ENCODE measurements at regions not wholly inside any gene's neighbourhood (a gene's known extent, or its start where the extent isn't known, plus 50 kb on each side); places are given as distances from the start of the nearest gene placed in this dataset.
"Not testable (repeated sequence)": the region's sequence is repeated elsewhere in the genome, so short reads cannot be mapped to it uniquely, and the experiment has no call there.

DNA sequence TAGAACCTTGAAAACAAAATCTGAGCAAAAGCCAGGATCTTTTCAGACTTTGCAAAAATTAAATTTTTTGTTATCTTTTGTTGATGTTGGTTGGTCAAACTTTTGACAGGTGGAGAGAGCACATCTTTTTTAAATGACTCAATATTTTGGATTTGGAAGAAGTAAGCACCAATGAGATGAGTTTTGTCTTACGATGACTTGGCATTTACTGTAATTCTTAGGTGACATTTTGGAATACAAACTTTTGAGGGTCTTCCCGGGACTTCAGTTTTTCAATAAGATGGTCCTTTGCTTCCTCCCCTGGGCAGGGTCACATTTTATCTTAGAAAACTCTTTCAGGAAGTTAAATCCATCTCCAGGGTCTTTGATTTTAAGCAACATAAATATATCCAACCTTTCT, 423.9 kb downstream of the HS3ST3B1 start:
- TF ChIP-seq, protein P1, sequence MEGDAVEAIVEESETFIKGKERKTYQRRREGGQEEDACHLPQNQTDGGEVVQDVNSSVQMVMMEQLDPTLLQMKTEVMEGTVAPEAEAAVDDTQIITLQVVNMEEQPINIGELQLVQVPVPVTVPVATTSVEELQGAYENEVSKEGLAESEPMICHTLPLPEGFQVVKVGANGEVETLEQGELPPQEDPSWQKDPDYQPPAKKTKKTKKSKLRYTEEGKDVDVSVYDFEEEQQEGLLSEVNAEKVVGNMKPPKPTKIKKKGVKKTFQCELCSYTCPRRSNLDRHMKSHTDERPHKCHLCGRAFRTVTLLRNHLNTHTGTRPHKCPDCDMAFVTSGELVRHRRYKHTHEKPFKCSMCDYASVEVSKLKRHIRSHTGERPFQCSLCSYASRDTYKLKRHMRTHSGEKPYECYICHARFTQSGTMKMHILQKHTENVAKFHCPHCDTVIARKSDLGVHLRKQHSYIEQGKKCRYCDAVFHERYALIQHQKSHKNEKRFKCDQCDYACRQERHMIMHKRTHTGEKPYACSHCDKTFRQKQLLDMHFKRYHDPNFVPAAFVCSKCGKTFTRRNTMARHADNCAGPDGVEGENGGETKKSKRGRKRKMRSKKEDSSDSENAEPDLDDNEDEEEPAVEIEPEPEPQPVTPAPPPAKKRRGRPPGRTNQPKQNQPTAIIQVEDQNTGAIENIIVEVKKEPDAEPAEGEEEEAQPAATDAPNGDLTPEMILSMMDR (IDR thresholded peaks at IDR 0.05): no peak
- TF ChIP-seq POLR2A (IDR thresholded peaks at IDR 0.05): no peak
- Histone ChIP-seq H3K4me1 (no peaks in the 10 kb centered on the region), H3K36me3 (no peaks in the 10 kb centered on the region), H3K27me3 (no peaks in the 10 kb centered on the region), H3K4me3 (no peak overlapping the region), H3K9me3 (no peaks in the 10 kb centered on the region), H3K27ac (no peak overlapping the region)
- DNase-seq: no peak

- H3K4me3 ChIP-seq, H3K27ac ChIP-seq, DNase-seq, H3K27me3 ChIP-seq, H3K9me3 ChIP-seq, H3K36me3 ChIP-seq, H3K4me1 ChIP-seq: not testable (repeated sequence)
These were observed 422.5 kb downstream of the HS3ST3B1 start for GRCh38 chr17:14723349-14723748.

- TF ChIP-seq, protein P1 (IDR thresholded peaks at IDR 0.05): no peak
- TF ChIP-seq POLR2A (IDR thresholded peaks at IDR 0.05): no peak
- H3K36me3 ChIP-seq: no peaks in the 10 kb centered on the region
- no peak for DNase-seq
- H3K4me3 ChIP-seq: no peak overlapping the region
- H3K9me3 ChIP-seq: no peaks in the 10 kb centered on the region
- H3K27ac ChIP-seq: no peak overlapping the region
- no peaks in the 10 kb centered on the region for H3K27me3 ChIP-seq
- H3K4me1 ChIP-seq: no peaks in the 10 kb centered on the region
These were observed 419.1 kb downstream of the HS3ST3B1 start for GRCh38 chr17:14719942-14720341.

DNA sequence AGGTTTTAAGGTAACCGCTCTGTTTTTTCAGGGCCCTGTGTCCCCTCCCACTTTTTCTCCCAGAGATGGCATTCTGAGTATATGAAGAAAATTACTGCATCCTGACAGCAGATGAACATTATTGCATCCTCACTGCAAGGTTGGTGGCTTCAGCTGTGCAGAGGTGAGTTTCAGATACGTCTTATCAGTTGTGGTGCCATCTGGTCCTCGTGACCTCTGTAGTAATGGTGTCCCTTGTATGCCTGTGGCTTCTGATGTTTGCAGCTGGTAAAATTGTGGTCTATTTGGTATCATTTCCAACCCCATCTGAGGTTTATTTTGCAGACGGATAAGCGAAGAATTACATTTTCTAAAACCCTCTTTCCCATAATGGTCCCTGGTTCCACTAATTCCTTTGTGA, 417.0 kb downstream of the HS3ST3B1 start:
- Histone ChIP-seq H3K4me3 (no peak overlapping the region), H3K27ac (no peak overlapping the region), H3K27me3 (no peaks in the 10 kb centered on the region), H3K4me1 (no peaks in the 10 kb centered on the region), H3K36me3 (no peaks in the 10 kb centered on the region), H3K9me3 (no peaks in the 10 kb centered on the region)
- DNase-seq: no peak
- TF ChIP-seq POLR2A (IDR thresholded peaks at IDR 0.05): no peak
- TF ChIP-seq, protein P1 (IDR thresholded peaks at IDR 0.05): no peak

DNA sequence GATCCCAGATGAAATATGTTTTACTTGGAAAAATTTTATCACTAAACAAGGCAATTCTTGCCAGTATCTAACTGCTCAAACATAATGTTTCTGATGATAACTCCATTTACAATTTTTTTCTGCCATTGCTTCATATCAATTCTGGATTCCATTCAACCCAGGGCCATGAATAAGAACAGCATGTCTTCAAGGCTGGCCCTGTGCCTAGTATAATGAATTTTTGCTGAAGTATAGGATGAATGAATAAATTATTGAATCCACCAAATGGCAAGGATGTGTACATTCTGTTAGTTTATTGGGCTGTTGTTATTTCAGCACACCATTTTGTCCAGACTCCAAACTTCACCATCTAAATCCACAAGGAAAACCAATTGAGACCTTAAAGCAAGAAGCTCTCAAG, 414.7 kb downstream of the HS3ST3B1 start:
- no peaks in the 10 kb centered on the region for H3K9me3 ChIP-seq
- TF ChIP-seq, protein P1 (IDR thresholded peaks at IDR 0.05): no peak
- no peak for TF ChIP-seq POLR2A (IDR thresholded peaks at IDR 0.05)
- H3K4me1 ChIP-seq: no peaks in the 10 kb centered on the region
- no peak overlapping the region for H3K4me3 ChIP-seq
- no peak for DNase-seq
- H3K27ac ChIP-seq: no peak overlapping the region
- no peaks in the 10 kb centered on the region for H3K27me3 ChIP-seq
- H3K36me3 ChIP-seq: no peaks in the 10 kb centered on the region

GRCh38 chr17:14712611-14713021, 411.7 kb downstream of the HS3ST3B1 start:
- DNase-seq: no peak
- H3K4me1 ChIP-seq: no peaks in the 10 kb centered on the region
- no peaks in the 10 kb centered on the region for H3K9me3 ChIP-seq
- no peak overlapping the region for H3K27ac ChIP-seq
- H3K36me3 ChIP-seq: no peaks in the 10 kb centered on the region
- no peak overlapping the region for H3K4me3 ChIP-seq
- TF ChIP-seq, protein P1 (IDR thresholded peaks at IDR 0.05): no peak
- TF ChIP-seq POLR2A (IDR thresholded peaks at IDR 0.05): no peak
- no peaks in the 10 kb centered on the region for H3K27me3 ChIP-seq

All from Peyer's patch (tissue), 4 donors.